ENCODE measurements at regions not wholly inside any gene's neighbourhood (a gene's known extent, or its start where the extent isn't known, plus 50 kb on each side); places are given as distances from the start of the nearest gene placed in this dataset.

DNA sequence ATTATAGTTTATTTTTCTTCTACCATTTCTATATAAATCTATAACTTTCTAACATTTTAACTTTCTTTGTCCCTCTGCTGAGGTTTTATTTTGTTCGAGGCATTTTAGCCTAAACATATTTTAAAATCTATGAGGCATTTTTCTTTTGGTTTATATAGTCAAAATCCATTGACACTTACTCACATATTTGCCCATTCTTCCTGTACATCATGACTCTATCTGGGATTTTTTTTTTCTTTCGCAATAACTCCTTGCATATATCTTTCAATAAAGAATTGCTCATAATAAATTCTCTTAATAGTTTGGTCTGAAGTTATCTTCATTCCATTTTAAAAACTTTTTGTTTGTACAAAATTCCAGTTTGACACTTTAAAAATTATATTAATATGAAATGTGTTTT, 632.3 kb downstream of the TLE4 start:
- TF ChIP-seq, protein P1, sequence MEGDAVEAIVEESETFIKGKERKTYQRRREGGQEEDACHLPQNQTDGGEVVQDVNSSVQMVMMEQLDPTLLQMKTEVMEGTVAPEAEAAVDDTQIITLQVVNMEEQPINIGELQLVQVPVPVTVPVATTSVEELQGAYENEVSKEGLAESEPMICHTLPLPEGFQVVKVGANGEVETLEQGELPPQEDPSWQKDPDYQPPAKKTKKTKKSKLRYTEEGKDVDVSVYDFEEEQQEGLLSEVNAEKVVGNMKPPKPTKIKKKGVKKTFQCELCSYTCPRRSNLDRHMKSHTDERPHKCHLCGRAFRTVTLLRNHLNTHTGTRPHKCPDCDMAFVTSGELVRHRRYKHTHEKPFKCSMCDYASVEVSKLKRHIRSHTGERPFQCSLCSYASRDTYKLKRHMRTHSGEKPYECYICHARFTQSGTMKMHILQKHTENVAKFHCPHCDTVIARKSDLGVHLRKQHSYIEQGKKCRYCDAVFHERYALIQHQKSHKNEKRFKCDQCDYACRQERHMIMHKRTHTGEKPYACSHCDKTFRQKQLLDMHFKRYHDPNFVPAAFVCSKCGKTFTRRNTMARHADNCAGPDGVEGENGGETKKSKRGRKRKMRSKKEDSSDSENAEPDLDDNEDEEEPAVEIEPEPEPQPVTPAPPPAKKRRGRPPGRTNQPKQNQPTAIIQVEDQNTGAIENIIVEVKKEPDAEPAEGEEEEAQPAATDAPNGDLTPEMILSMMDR (optimal IDR thresholded peaks at IDR 0.05 in 1 of 3, IDR thresholded peaks at IDR 0.05 in 1 of 3, conservative IDR thresholded peaks at IDR 0.05 in 1 of 3; ENCODE audit: extremely low read depth in 1 of 3, insufficient read depth in 2 of 3, low read length in 3 of 3) = no peak
- no peak for TF ChIP-seq EZH2 (IDR thresholded peaks at IDR 0.05; ENCODE audit: low read length)
